ENCODE measurements at regions not wholly inside any gene's neighbourhood (a gene's known extent, or its start where the extent isn't known, plus 50 kb on each side); places are given as distances from the start of the nearest gene placed in this dataset.
"Not testable (repeated sequence)": the region's sequence is repeated elsewhere in the genome, so short reads cannot be mapped to it uniquely, and the experiment has no call there.

- not testable (repeated sequence) for DNase-seq (ENCODE audit: low read depth in 1 of 2, low spot score in 1 of 2)
Observed at GRCh38 chr6:27826612-27826985, 85.6 kb downstream of the OR2B2 start.

- not testable (repeated sequence) for DNase-seq (ENCODE audit: low read depth in 1 of 2, low spot score in 1 of 2)
Observed at GRCh38 chr6:27825848-27826611, 86.2 kb downstream of the OR2B2 start.

- no peak for DNase-seq (ENCODE audit: low read depth in 1 of 2, low spot score in 1 of 2)
Observed at GRCh38 chr6:27825025-27825793, 87.0 kb downstream of the OR2B2 start.

- DNase-seq (ENCODE audit: low read depth in 1 of 2, low spot score in 1 of 2) = not testable (repeated sequence)
Observed at GRCh38 chr6:27824211-27825024, 87.8 kb downstream of the OR2B2 start.

GRCh38 chr6:27823714-27824210, 88.4 kb downstream of the OR2B2 start:
- DNase-seq (ENCODE audit: low read depth in 1 of 2, low spot score in 1 of 2) = peak in 1 of 2 donors; percentile 31

- DNase-seq (ENCODE audit: low read depth in 1 of 2, low spot score in 1 of 2) = no peak
Observed at GRCh38 chr6:27816906-27817305, 95.3 kb downstream of the OR2B2 start.

- DNase-seq (ENCODE audit: low read depth in 1 of 2, low spot score in 1 of 2) = peak in 1 of 2 donors; percentile 53
Observed at GRCh38 chr6:27814665-27815424, 97.4 kb downstream of the OR2B2 start.

- not testable (repeated sequence) for DNase-seq (ENCODE audit: low read depth in 1 of 2, low spot score in 1 of 2)
Observed at GRCh38 chr6:27814415-27814664, 97.9 kb downstream of the OR2B2 start.

GRCh38 chr6:27812805-27813492, 99.2 kb downstream of the OR2B2 start:
- DNase-seq (ENCODE audit: low read depth in 1 of 2, low spot score in 1 of 2) = no peak

- DNase-seq (ENCODE audit: low read depth in 1 of 2, low spot score in 1 of 2) = no peak
Observed at GRCh38 chr6:27812078-27812804, 100.0 kb downstream of the OR2B2 start.

- no peak for DNase-seq (ENCODE audit: low read depth in 1 of 2, low spot score in 1 of 2)
Observed at GRCh38 chr6:27811451-27811772, 100.8 kb downstream of the OR2B2 start.

- DNase-seq (ENCODE audit: low read depth in 1 of 2, low spot score in 1 of 2) = no peak
Observed at GRCh38 chr6:27810768-27811450, 101.3 kb downstream of the OR2B2 start.

GRCh38 chr6:27809939-27810767, 102.0 kb downstream of the OR2B2 start:
- DNase-seq (ENCODE audit: low read depth in 1 of 2, low spot score in 1 of 2) = peak; percentile 53 to 56

GRCh38 chr6:27809067-27809938, 102.9 kb downstream of the OR2B2 start:
- DNase-seq (ENCODE audit: low read depth in 1 of 2, low spot score in 1 of 2) = no peak

GRCh38 chr6:27808242-27809066, 103.7 kb downstream of the OR2B2 start:
- DNase-seq (ENCODE audit: low read depth in 1 of 2, low spot score in 1 of 2) = not testable (repeated sequence)

GRCh38 chr6:27807441-27808241, 104.6 kb downstream of the OR2B2 start:
- peak; percentile 20 to 39 for DNase-seq (ENCODE audit: low read depth in 1 of 2, low spot score in 1 of 2)
